Mesenchymal stem cell (in vitro differentiated cells and primary cell): ENCODE measurements at regions not wholly inside any gene's neighbourhood (a gene's known extent, or its start where the extent isn't known, plus 50 kb on each side); places are given as distances from the start of the nearest gene placed in this dataset.

Source experiments
- DNase-seq: peaks from one replicate; pipeline ENCODE4 v3.0.0-alpha.2; 2013
- H2AFZ ChIP-seq: one replicate; pipeline ENCODE4 v1.6.1; 2013; ENCODE audit warnings: low read depth, mild to moderate bottlenecking, control low read depth, inconsistent platforms, low read length, moderate library complexity
- H2AK5ac ChIP-seq: 2 replicates; pipeline ENCODE4 v1.6.1; 2013; ENCODE audit warnings: low read length, moderate library complexity, mild to moderate bottlenecking, inconsistent platforms; ENCODE audit not compliant: severe bottlenecking
- H2BK120ac ChIP-seq: one replicate; pipeline ENCODE4 v1.6.1; 2013; ENCODE audit warnings: low read depth, mild to moderate bottlenecking, inconsistent platforms, low read length, moderate library complexity
- H2BK12ac ChIP-seq, 2 experiments: one replicate each; pipeline ENCODE4 v1.6.1; 2013; ENCODE audit warnings: inconsistent platforms in 2 of 2, low read length in 2 of 2, mild to moderate bottlenecking in 2 of 2, moderate library complexity in 2 of 2, control low read depth in 1 of 2
- H2BK15ac ChIP-seq: one replicate; pipeline ENCODE4 v1.6.1; 2013; ENCODE audit warnings: mild to moderate bottlenecking, low read depth, inconsistent platforms; ENCODE audit not compliant: poor library complexity, severe bottlenecking
- H2BK5ac ChIP-seq: 2 replicates; pipeline ENCODE4 v1.6.1; 2013; ENCODE audit warnings: low read depth, mild to moderate bottlenecking, low read length, control low read depth, inconsistent platforms; ENCODE audit not compliant: poor library complexity, severe bottlenecking
- H3K14ac ChIP-seq, 2 experiments: one replicate each; pipeline ENCODE4 v1.6.1; 2013; ENCODE audit warnings: inconsistent platforms in 2 of 2, low read length in 2 of 2, control low read depth in 1 of 2, mild to moderate bottlenecking in 1 of 2, moderate library complexity in 1 of 2
- H3K18ac ChIP-seq, 2 experiments: one replicate each; pipeline ENCODE4 v1.6.1; 2013; ENCODE audit warnings: inconsistent platforms in 2 of 2, low read length in 2 of 2, control low read depth in 1 of 2, low read depth in 1 of 2, mild to moderate bottlenecking in 1 of 2
- H3K23ac ChIP-seq, 2 experiments: one replicate each; pipeline ENCODE4 v1.6.1; 2013; ENCODE audit warnings: inconsistent platforms in 2 of 2, low read length in 2 of 2, mild to moderate bottlenecking in 2 of 2, moderate library complexity in 2 of 2, control low read depth in 1 of 2
- H3K27ac ChIP-seq: 2 replicates; pipeline ENCODE4 v1.5.1; 2013; ENCODE audit warnings: mild to moderate bottlenecking, moderate library complexity, low read length, control low read depth, inconsistent platforms; ENCODE audit not compliant: poor library complexity, severe bottlenecking
- H3K27me3 ChIP-seq, 2 experiments: 2 replicates each; pipeline versions ENCODE4 v1.6.1 to v1.7.0; 2013; ENCODE audit warnings: low read length in 2 of 2, mild to moderate bottlenecking in 2 of 2, moderate library complexity in 2 of 2, control low read depth in 1 of 2, inconsistent platforms in 1 of 2; ENCODE audit not compliant: control insufficient read depth in 1 of 2, insufficient read depth in 1 of 2
- H3K36me3 ChIP-seq, 2 experiments: 2 replicates each; pipeline versions ENCODE4 v1.6.1 to v1.7.0; 2013; ENCODE audit warnings: low read length in 2 of 2, control low read depth in 1 of 2, inconsistent platforms in 1 of 2, low read depth in 1 of 2, mild to moderate bottlenecking in 1 of 2; ENCODE audit not compliant: insufficient read depth in 2 of 2, control insufficient read depth in 1 of 2
- H3K4ac ChIP-seq, 2 experiments: one replicate each; pipeline ENCODE4 v1.6.1; 2013; ENCODE audit warnings: inconsistent platforms in 2 of 2, low read length in 2 of 2, mild to moderate bottlenecking in 2 of 2, moderate library complexity in 2 of 2, control low read depth in 1 of 2, low read depth in 1 of 2
- H3K4me1 ChIP-seq: 2 replicates; pipeline ENCODE4 v1.6.1; 2013; ENCODE audit warnings: low read depth, low read length, control low read depth; ENCODE audit not compliant: control insufficient read depth, insufficient read depth
- H3K4me2 ChIP-seq: 2 replicates; pipeline ENCODE4 v1.6.1; 2013; ENCODE audit warnings: low read length, mild to moderate bottlenecking, inconsistent platforms; ENCODE audit not compliant: poor library complexity, severe bottlenecking
- H3K4me3 ChIP-seq, 2 experiments: 2 replicates each; pipeline versions ENCODE4 v1.5.1 to v1.7.0; 2013; ENCODE audit warnings: low read length in 2 of 2, mild to moderate bottlenecking in 2 of 2, control low read depth in 1 of 2, low read depth in 1 of 2; ENCODE audit not compliant: insufficient read depth in 1 of 2
- H3K79me1 ChIP-seq: replicated peaks from 2 replicates; pipeline ENCODE4 v1.6.1; 2013; ENCODE audit warnings: mild to moderate bottlenecking, control low read depth, low read length, inconsistent platforms; ENCODE audit not compliant: poor library complexity, severe bottlenecking
- H3K9ac ChIP-seq: 2 replicates; pipeline ENCODE4 v1.7.0; 2013; ENCODE audit warnings: mild to moderate bottlenecking, low read length, moderate library complexity
- H3K9me3 ChIP-seq: 2 replicates; pipeline ENCODE4 v1.7.0; 2013; ENCODE audit warnings: mild to moderate bottlenecking, low read length; ENCODE audit not compliant: control insufficient read depth
- H4K8ac ChIP-seq: one replicate; pipeline ENCODE4 v1.6.1; 2013; ENCODE audit warnings: inconsistent platforms, mild to moderate bottlenecking, low read length, moderate library complexity
- H4K91ac ChIP-seq: one replicate; pipeline ENCODE4 v1.6.1; 2013; ENCODE audit warnings: mild to moderate bottlenecking, low read length, inconsistent platforms
- WGBS: methylation state at CpG from one replicate; pipeline ENCODE4 v1.1.7; 2013; ENCODE audit warnings: mixed read lengths; 5-methylcytosine and 5-hydroxymethylcytosine counted together

DNA sequence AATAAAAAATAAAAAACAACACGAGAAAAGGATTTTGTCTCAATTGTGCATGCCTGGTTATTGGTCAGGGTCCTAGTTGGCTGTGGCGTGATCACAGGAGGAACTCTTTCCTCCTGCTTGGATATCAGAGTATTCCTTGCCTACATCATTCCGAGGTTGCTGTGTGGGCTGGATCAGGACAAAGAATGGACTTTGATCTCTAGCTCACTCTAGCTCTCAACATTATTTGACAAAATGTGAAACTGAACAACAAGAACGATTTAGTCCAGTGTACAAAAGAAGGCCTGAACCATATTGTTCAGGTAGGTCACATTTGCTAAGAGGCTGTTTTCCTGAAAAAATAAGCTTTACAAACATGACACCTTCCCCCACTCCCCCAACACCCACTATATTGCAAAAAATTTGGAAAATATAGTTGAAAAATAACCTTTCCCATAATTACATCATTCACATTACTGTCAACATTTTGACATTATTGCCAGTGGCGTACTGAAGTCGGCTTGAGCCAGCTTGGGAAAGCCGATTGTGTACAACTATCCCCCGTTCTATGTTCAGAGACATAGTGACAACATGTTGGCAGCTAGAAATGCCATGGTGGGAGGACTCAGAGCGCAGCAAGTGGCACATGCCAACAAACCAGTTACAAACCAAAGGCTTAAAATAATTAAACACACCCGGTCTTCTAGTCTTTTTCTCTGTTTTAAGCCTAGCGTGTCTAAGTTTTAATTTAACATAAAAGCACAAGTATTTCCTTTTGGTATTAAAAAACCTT lies 179.0 kb downstream of the LPIN1 start:
- Histone ChIP-seq H4K8ac (no peak overlapping the region), H3K23ac (no peak overlapping the region), H3K27ac (no peak overlapping the region), H3K27me3 (peaks cover 8 to 48% of the 10 kb centered on the region in 2 experiments), H3K14ac (no peak overlapping the region), H3K36me3 (no peaks in the 10 kb centered on the region), H2AK5ac (no peak overlapping the region), H2AFZ (no peak overlapping the region), H3K4ac (no peak overlapping the region), H3K4me1 (no peaks in the 10 kb centered on the region), H3K4me2 (no peak overlapping the region), H3K9ac (no peak overlapping the region), H3K18ac (no peak overlapping the region), H3K79me1 (no peaks in the 10 kb centered on the region), H2BK12ac (no peak overlapping the region), H2BK15ac (no peak overlapping the region), H2BK120ac (no peak overlapping the region), H3K9me3 (no peaks in the 10 kb centered on the region), H2BK5ac (no peak overlapping the region), H3K4me3 (no peak overlapping the region), H4K91ac (no peak overlapping the region)
- no peak for DNase-seq
- WGBS: 97% methylated on average over 9 of the region's 11 CpGs

DNA sequence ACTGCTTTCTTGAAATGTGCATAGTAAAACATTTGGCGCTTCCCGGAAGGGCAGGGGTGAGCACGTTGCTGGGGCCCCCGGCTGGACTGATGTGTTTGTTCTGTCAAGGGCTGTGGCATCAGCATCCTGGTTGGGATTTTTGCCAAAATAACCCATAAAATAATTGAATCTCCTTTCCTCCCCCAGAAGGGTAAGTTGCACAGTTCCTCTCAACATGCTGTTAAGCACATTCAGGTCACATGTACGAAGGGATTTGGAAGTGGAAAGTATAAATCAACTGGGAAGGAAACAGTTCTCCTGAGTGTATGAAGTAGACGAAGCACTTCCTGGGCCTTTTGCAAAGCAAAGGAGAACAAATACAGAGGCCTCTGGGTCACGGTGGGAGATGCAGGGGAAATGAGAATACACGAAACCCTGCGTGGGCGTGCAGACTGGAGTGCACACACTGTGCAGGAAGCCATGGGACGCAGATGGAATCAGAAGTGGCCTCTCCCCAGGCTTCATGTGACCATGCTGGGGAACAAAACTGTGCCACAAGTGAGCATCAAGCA lies 183.9 kb downstream of the LPIN1 start:
- H3K36me3 ChIP-seq: no peaks in the 10 kb centered on the region
- peak overlapping the region; percentile 20 to 46 for H2BK12ac ChIP-seq
- H3K79me1 ChIP-seq: no peaks in the 10 kb centered on the region
- no peak overlapping the region for H2BK15ac ChIP-seq
- H3K4ac ChIP-seq: peak overlapping the region; percentile 49 to 72
- peak; percentile 37 for DNase-seq
- no peak overlapping the region for H3K23ac ChIP-seq
- H2AFZ ChIP-seq: no peak overlapping the region
- no peak overlapping the region for H3K4me2 ChIP-seq
- no peak overlapping the region for H2BK5ac ChIP-seq
- no peak overlapping the region for H4K8ac ChIP-seq
- H3K9me3 ChIP-seq: no peaks in the 10 kb centered on the region
- H2BK120ac ChIP-seq: peak overlapping the region; percentile 66
- H3K27me3 ChIP-seq: peaks cover 0 to 14% of the 10 kb centered on the region in 2 experiments
- no peaks in the 10 kb centered on the region for H3K4me1 ChIP-seq
- H3K9ac ChIP-seq: no peak overlapping the region
- H3K4me3 ChIP-seq: no peak overlapping the region
- peak overlapping the region; percentile 99 for H4K91ac ChIP-seq
- WGBS: 52% methylated on average over 11 of the region's 11 CpGs
- H3K27ac ChIP-seq: no peak overlapping the region
- peak overlapping the region; percentile 77 to 92 for H3K18ac ChIP-seq
- H3K14ac ChIP-seq: peak overlapping the region in 1 of 2 experiments; percentile 5
- no peak overlapping the region for H2AK5ac ChIP-seq

DNA sequence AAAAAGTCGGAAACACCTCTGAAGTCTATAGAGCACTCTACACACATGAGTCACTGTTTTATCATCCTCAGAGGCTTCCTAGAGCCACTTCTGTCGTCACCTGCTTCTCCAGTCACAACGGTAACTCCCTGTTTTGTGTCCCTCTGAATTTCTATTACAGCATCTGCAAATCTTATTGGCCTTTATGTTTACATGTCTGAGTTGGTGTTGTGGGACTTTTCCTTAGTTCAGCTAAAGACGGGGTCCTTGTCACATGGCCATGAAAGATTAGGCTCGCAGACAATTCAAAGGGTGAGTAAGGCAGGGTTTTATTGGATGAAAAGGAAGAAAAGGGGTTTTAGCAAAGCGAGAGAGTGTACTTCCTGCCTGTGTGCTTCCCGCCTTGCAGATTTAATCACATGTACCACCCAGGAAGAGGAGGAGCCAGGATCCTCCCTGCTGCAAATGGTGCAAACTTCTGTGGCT lies 185.6 kb downstream of the LPIN1 start:
- H2AK5ac ChIP-seq: no peak overlapping the region
- no peak overlapping the region for H2BK15ac ChIP-seq
- 90% methylated on average over 7 of the region's 7 CpGs for WGBS
- peak overlapping the region; percentile 45 for H4K8ac ChIP-seq
- no peaks in the 10 kb centered on the region for H3K4me1 ChIP-seq
- peak overlapping the region; percentile 43 for H4K91ac ChIP-seq
- no peak overlapping the region for H3K18ac ChIP-seq
- H3K9me3 ChIP-seq: no peaks in the 10 kb centered on the region
- no peak overlapping the region for H3K23ac ChIP-seq
- DNase-seq: no peak
- H3K4ac ChIP-seq: no peak overlapping the region
- no peaks in the 10 kb centered on the region for H3K79me1 ChIP-seq
- no peak overlapping the region for H2BK120ac ChIP-seq
- H3K9ac ChIP-seq: no peak overlapping the region
- H3K4me2 ChIP-seq: no peak overlapping the region
- peak overlapping the region in 1 of 2 experiments; percentile 30 for H3K14ac ChIP-seq
- H3K36me3 ChIP-seq: no peaks in the 10 kb centered on the region
- H2BK12ac ChIP-seq: peak overlapping the region in 1 of 2 experiments; percentile 67
- H3K27me3 ChIP-seq: peaks cover 0 to 17% of the 10 kb centered on the region in 2 experiments
- H2BK5ac ChIP-seq: no peak overlapping the region
- peak overlapping the region; percentile 31 for H2AFZ ChIP-seq
- H3K4me3 ChIP-seq: no peak overlapping the region
- no peak overlapping the region for H3K27ac ChIP-seq

DNA sequence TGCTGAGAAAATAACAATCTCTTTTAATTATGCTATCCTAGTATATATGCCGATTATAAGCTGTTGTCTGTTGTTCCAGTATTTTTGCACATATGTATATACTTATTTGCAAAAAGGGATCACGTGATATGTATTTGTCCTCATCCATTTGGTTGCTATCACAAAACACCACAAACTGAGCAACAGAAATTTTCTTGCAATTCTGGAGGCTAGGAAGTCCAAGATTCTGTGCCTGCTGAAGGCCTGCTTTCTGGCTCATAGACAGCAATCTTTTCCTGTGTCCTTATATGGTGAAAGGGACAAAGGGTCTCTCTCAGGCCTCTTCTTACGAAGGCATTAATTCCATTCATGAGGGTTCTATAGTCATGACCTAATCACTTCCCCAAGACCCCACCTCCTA lies 186.5 kb downstream of the LPIN1 start:
- H3K79me1 ChIP-seq: no peaks in the 10 kb centered on the region
- WGBS: 86% methylated on average over 2 of the region's 3 CpGs
- no peaks in the 10 kb centered on the region for H3K4me1 ChIP-seq

More for the DNA sequence above, 186.5 kb downstream of the LPIN1 start:
- Histone ChIP-seq H3K23ac (no peak overlapping the region), H3K14ac (no peak overlapping the region), H4K8ac (no peak overlapping the region), H3K9me3 (no peaks in the 10 kb centered on the region), H3K4ac (no peak overlapping the region), H3K27me3 (peaks cover 0 to 9% of the 10 kb centered on the region in 2 experiments), H2AFZ (no peak overlapping the region), H3K9ac (no peak overlapping the region), H3K18ac (no peak overlapping the region), H3K36me3 (no peaks in the 10 kb centered on the region), H3K4me2 (no peak overlapping the region), H2BK120ac (no peak overlapping the region), H2BK12ac (no peak overlapping the region), H3K27ac (no peak overlapping the region), H2BK5ac (no peak overlapping the region), H2AK5ac (no peak overlapping the region), H3K4me3 (no peak overlapping the region), H4K91ac (no peak overlapping the region), H2BK15ac (no peak overlapping the region)
- DNase-seq: peak; percentile 9
